Stimulated activated CD8-positive, alpha-beta memory T cell treated with anti-CD3 and anti-CD28 coated beads, Interleukin-15, amount 100 ng/mL, for 48 hours (primary cell): ENCODE measurements at regions not wholly inside any gene's neighbourhood (a gene's known extent, or its start where the extent isn't known, plus 50 kb on each side); places are given as distances from the start of the nearest gene placed in this dataset.
"Not testable (repeated sequence)": the region's sequence is repeated elsewhere in the genome, so short reads cannot be mapped to it uniquely, and the experiment has no call there.

ENCODE experiments used
- DNase-seq, 2 donors: peaks; one replicate each; pipeline ENCODE4 v3.0.0-alpha.2; 2020; ENCODE audit warnings: low read depth in 2 of 2

DNA sequence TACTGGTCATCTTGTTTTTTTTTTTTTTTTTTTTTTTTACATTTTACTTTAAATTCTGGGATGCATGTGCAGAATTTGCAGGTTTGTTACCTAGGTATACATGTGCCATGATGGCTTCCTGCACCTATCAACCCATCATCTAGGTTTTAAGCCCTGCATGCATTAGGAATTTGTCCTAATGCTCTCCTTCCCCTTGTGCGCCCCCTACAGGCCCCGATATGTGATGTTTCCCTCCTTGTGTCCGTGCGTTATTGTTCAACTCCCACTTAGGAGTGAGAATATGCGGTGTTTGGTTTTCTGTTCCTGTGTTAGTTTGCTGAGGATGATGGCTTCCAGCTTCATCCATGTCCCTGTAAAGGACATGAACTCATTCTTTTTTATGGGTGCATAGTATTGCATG is 249.6 kb upstream of the SLC16A7 start:
- not testable (repeated sequence) for DNase-seq

DNA sequence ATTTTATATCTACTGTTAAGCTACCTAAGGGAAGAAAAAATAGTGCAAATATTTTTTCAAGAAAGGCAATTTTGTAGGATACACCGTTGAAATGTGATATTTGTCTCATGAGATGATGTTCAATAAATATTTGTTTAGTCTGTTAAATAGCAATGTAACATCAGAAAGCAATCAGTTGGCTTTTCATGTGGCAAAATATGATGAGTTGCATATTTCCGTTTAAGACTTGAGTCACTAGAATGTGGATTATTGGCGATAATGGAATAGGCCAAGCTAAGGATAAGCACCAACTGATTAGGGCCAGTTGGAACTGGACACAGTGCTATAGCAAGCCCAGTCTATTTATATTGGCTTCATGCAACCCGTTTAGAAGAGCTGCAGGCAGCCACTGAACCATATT is 250.4 kb upstream of the SLC16A7 start:
- DNase-seq = no peak

DNA sequence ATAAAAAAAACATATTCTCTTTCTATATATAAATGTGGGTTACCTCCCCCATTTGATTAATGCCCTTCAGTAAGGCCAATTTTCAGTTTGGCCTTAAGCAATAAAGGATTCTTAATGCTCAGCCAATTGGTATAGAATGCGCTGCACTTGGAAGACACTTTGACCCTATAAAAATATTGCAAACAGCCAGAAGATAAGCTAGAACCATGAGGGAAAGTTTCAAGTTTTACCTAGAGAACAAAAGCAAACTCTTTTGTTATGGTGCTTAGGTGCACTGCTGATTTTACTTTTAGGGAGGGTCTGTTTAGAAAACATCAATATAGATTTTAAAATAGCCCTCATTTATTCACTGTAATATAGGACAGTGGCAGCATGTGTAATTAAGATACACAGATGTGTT is 251.6 kb upstream of the SLC16A7 start:
- no peak for DNase-seq

DNA sequence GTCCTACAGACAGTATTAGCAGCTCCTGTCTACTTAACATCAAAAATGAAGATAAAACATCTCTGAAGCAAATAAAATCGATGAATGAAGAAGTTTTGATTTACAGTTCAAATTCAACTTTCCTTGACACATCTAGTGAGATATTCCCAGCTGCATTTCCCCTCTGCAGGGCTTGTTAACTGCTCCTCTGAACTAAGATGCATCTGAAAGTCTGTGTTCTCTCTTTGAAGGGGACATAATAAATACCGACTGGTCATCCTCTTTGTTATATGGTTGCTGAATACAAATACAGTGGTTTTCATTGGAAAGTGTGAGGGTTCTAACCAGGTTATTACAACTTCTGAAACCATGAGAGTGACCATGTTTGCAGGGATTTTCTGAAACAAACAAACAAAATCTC is 266.4 kb upstream of the SLC16A7 start:
- no peak for DNase-seq

DNA sequence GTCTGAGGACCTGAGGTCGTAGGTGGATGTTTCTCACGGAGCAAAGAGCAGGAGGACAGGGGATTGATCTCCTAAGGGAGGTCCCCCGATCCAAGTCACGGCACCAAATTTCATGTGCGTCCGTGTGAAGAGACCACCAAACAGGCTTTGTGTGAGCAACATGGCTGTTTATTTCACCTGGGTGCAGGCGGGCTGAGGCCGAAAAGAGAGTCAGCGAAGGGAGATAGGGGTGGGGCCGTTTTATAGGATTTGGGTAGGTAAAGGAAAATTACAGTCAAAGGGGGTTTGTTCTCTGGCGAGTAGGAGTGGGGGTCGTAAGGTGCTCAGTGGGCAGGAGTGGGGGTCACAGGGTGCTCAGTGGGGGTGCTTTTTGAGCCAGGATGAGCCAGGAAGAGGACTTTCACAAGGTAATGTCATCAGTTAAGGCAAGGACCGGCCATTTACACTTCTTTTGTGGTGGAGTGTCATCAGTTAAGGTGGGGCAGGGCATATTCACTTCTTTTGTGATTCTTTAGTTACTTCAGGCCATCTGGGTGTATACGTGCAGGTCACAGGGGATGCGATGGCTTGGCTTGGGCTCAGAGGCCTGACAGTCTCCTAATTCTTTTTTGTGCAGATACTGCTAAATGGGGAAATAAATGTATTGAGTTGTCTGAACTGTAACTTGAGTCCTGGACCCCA is 267.3 kb upstream of the SLC16A7 start:
- DNase-seq = not testable (repeated sequence)

DNA sequence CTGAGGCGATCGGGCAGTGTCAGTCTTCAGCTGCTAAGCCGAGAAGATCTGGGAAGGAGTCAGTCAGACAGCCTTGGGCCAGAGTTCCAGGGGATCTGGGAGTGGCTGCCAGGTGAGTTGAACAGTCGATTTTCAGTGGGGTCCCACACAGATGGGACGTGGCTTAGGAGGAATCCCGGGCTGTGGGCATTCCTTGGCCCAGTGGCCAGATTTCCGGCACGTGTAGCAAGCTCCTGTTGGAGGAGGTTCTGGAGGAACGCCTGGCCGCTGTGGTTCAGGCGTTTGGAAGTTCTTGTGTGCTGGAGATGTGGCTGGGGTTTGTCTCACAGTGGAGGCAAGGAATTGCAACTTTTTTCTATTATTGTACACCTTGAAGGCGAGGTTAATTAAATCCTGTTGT is 269.4 kb upstream of the SLC16A7 start:
- not testable (repeated sequence) for DNase-seq

DNA sequence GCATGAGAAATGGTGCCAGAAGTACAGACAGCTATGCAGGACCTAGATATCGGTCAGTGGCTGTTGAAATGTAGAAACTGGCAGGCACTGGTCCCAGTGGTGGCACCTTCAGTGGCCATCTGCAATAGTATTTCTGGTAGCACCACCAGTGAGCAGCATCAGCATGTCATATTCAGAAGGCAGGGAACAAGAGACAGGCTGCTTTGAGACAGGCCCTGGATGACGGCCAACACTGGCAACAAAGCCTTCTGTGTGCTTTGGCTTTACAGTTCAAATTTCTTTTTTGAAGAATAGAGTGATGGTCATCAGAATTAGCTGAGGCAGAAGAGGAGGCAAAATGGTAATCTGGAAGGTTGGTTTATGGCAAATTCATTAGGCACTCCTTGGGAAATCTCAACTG is 273.4 kb upstream of the SLC16A7 start:
- no peak for DNase-seq

DNA sequence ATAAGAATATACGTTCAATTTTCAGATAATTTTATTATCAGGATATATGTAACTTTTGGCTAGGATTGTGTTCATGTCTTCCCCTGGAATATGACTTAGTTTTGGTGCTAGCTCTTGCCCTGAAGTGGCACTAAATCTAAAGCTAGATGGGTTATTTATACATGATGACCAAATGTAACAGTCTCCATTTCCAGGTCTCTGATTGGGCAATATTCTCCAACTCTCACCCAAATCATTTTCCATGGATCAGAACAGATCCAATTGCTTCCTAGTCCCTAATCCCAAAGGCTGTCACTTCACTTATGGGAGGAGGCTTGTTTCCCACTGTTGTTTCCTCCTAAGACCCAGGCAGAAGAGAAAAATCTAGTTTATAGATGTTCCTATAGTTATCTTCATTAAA is 274.6 kb upstream of the SLC16A7 start:
- DNase-seq = no peak

DNA sequence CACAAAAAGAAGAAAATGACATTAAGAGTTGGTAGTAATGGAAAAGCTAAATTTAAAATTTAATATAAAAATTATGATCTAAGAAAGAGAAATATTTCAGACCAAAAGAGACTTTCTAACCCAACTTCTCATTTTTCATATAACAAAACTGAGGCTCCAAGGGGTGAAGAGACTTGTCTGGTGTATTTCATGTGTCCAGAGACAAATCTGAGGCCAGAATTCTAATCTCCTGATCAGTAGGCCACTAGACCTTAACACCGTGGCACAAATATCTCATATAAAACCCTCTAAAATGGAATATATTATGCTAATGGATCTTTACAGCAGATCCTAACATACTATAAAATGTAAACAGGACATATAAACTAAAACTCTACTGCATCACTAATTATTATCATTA is 275.7 kb upstream of the SLC16A7 start:
- DNase-seq = no peak

DNA sequence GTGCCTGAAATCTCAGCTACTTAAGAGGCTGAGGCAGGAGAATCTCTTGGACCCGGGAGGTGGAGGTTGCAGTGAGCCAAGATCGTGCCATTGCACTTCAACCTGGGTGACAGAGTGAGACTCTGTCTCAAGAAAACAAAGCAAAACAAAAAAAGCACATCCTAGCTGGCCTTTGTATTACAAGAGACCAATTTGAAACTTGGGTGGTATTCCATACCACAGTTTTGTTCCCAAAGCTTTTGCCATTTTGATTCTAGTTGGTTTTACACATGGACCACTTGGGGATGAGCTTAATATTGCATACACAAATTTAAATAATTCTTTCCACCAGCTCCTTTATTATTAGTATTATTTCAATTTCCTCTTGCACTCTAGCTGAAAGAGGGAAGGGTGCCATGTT is 276.9 kb upstream of the SLC16A7 start:
- DNase-seq = no peak

DNA sequence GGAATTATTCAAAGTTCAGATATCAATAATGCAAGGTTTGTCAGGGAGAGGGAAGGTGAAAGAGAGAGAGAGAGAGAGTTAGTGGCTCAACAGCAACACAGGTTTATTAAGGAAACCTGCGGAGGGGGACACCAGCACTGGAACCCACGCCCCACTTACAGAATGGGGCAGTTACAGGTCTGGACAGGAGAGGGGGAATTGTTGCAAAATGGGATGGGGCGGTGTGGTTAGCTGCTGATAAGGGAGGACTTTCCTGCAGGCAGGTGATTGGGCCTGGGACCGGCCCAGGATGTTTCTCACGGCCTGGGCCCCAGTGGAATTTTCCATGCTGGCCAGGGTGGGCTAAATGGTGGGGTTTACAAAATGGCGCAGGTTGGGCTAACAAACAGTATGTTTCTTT is 278.2 kb upstream of the SLC16A7 start:
- no peak for DNase-seq

DNA sequence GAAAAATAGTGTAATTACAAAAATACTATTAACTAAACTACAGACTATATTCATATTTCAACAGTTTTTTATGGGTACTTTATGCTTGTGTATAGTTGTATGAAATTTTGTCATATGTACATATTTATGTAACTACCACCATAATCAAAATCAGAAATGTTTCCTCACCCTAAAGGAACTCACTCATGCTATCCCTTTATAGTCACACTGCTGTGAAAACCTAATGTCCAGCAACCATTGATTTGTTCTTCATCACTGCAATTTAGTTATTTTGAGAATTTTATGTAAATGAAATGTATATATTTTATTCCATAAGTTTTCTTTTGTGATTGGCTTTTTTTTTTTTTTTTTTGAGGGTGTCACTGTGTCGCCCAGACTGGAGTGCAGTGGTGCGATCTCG is 278.9 kb upstream of the SLC16A7 start:
- DNase-seq = no peak

DNA sequence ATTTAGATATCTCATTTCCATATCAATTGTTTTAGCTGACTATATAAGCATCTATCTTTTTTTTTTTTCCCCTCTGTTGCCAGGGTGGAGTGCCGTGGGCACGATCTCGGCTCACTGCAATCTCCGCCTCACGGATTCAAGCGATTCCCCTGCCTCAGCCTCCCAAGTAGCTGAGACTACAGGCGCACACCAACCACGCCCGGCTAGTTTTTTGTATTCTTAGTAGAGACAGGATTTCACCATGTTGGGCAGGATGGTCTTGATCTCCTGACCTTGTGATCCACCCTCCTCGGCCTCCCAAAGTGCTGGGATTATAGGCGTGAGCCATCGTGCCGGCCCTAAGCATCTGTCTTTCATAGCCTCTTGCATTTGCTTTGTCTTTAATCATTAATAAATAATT is 279.5 kb upstream of the SLC16A7 start:
- DNase-seq = not testable (repeated sequence)

DNA sequence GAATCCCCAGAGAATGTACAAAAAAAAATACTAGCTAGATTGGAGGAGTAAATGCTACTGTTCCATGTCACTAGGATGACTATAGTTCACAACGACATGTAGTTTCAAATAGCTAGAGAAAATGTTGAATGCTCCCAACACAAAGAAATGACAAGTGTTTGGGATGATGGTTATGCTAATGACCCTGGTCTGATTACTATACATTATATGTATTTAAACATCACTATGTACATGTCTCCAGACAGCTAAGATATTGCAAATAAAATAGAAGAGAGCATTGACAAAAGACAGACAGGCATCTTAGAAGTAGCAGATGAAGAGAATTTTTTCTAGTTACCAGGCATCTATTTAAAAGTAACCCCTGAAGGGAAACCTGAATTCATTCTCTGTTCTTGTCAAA is 281.6 kb upstream of the SLC16A7 start:
- no peak for DNase-seq

DNA sequence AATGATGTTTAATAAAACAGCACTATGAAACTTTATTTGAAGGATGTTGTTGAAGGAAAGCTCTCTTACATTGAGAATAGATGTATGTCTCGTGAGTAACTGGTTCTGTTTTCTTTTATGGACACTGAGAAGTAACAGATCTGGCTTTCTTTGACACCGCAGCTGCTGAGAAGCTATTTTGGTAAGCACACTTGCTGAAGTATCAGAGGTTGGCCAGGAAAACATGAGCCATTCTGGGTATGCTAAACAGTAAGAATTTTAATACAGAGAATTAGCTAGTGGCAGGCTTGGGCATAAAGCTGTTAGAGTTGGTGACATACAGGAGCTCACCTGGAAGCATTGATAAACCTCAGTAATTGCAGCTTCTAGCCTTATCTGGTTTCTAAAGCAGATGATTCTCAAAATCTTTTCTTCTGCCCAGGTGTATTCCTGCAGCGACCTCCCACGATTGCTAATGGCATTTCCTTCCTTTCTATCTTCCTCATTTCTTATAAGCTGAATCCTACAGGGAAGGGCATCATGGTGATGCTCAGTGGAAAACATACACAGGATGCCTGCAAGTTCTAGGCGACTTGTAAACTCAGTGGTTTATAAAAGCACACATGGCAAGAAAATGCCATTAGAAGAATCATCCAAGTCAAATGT is 291.6 kb upstream of the SLC16A7 start:
- no peak for DNase-seq

DNA sequence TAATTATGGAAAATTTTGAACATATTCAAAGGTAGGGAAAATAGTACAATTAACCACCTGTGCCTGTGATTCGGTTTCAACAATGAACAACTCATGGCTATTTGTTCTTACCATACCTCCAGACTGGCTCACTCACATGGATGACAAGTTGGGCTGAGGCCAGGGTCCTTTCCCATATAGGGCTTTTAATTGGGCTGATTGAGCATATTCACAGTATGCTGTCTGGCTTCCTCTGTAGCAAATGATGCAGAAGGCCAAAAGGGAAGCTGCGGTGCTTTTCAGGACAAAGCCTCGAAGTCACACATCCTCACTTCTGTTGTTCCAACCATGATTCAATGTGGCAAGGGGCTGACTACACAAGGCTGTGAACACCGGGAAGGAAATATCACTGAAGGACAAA is 297.5 kb upstream of the SLC16A7 start:
- no peak for DNase-seq

DNA sequence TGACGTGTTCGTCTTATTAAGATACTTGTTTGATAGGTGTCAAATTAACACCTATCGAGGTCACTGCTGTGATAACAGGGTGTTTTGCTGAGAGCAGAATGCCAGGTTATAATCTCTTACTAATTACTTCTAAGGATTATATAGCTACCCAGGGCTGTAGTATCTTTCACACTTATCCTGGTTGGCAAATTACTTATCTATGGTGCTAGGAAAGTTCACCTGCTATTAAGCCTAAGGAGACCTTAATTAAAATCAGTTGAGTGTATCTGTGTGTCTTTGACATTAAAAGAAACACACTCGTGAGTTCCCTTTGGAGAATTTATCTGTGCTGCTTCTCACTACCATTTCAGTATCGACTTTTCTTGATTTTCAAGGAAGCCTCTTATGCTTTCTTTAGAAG is 301.6 kb upstream of the SLC16A7 start:
- DNase-seq = no peak

DNA sequence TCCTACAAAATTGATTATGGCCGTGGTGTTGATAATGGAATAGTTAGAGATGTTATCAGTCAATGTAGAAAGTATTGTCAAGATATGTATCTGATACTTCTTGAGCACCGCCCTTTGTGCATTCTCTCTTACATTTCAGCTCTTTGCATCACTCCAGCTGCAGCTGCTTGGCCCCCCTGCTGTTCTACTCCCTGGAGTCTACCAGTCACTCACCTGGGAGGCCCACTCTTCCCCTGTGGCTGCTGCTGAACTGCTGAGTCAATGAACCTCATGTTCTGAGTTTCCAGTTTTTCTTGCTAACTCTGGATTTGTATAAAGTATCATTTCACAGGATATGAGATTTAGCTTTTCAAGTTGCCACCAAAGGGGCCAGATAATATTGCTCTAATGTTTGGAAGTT is 312.8 kb upstream of the SLC16A7 start:
- DNase-seq = no peak

DNA sequence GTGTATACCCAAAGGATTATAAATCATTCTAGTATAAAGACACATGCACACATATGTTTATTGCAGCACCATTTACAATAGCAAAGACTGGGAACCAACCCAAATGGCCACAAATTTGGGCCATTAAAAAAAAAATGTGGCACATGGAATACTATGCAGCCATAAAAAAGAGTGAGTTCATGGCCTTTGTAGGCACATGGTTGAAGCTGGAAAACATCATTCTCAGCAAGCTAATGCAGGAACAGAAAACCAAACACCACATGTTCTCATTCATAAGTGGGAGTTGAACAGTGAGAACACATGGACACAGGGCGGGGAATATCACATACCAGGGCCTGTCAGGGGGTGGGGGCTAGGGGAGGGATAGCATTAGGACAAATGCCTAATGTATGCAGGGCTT is 322.3 kb upstream of the SLC16A7 start:
- DNase-seq = not testable (repeated sequence)

DNA sequence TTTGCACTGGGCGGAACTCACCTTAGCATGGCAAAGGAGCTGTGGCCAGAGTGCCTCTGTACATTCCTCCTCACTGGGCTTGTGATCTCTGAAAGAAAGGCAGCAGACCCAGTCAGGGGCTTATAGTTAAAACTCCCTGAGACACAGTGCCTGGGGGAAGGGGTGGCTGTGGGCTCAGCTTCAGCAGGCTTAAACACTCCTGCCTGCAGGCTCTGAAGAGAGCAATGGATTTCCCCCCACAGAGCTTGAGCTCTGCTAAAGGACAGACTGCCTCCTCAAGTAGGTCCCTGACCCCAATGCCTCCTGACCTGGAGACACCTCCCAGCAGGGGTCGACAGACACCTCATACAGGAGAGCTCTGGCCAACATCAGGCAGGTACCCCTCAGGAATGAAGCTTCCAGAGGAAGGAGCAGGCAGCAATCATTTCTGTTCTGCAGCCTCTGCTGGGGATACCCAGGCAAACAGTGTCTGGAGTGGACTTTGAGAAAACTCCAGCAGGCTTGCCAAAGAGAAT is 327.5 kb upstream of the SLC16A7 start:
- no peak for DNase-seq

DNA sequence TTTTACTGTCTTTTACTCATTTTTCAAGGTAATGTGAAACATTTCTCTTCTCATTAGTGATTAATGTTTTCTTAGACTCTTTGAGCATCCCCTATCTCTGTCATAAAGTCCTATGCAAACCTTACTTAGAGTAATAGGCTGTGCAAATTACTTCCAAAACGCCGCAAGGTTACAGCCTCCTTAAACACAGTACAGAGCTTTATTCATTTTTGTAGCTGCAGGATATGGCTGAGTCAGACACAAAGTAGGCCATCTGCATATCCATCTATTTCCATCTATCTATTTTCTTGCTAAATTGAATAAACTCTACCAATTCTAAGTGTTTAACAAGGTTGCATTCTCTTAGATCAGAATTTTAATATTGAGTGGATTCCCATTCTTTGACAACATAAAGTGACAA is 335.6 kb upstream of the SLC16A7 start:
- DNase-seq = no peak

DNA sequence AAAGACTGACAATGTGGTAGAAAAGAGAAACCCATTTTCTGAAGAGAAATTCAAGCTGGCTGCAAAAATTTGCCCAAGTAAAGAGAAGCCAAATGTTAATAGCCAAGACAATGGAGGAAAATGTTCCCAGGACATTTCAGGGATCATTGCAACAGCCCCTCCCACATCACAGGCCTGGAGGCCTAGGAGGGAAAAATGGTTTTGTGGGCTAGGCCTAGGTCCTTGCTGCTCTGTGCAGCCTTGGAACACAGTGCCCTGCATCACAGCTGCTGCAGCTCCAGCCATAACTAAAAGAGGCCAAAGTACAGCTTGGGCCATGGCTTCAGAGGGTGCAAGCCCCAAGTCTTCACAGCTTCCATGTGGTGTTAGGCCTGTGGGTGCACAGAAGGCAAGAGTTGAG is 332.4 kb upstream of the LRIG3 start:
- no peak for DNase-seq

DNA sequence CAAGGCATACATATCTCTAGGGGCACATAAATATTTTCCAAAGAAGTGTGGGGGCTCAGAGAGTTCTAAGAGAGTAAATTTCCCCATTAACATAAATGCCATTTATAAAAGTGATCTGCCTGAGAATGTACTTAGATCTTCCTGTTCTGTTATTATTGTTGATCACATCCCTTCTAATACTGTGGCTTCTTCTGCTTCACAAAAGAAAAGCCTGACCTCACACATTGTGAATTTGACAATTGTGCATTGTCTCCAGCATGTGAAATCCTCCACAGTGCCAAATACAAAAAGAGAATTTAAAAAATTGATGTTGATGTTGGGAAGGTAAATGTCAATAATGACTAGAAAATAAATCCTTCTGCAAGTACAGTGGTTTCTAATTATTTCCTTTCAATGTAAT is 330.5 kb upstream of the LRIG3 start:
- no peak for DNase-seq

DNA sequence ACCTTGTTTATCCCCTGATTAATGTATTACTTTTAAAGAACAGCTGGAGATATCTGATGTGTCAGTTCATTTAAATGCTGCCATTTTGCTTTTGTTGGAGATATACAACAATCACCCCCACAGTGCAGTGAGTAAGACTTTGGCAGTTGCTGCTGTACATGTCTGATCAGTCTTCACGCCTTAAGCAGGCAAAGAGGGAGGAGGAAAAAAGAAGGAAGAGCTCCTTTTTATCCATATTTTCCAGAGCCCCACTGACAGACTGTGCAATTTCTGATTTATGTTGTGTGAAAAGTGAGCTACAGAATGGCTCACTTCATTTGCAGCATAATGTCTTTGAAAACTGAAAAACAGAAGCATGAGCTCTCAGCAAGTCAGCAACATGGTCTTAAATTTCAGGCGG is 319.7 kb upstream of the LRIG3 start:
- DNase-seq = no peak
